IMR-90 (cell line): ENCODE measurements at regions not wholly inside any gene's neighbourhood (a gene's known extent, or its start where the extent isn't known, plus 50 kb on each side); places are given as distances from the start of the nearest gene placed in this dataset.

Experiments
- ATAC-seq: fragments of 200-7000 bp; cut with Tn5 transposase; 2 replicates; pipeline ENCODE4 v1.9.1; 2020; ENCODE audit warnings: low read depth, mild to moderate bottlenecking, moderate library complexity
- BruUV-seq: library from RNA; stranded (reverse); fragments of 400-500 nt; replicated peaks from 2 replicates; lab custom pipeline; 2021; lab: Mats Ljungman, UMichigan
- CTCF ChIA-PET: fragments of 300-600 bp; formaldehyde crosslinking; extraction: SDS; loops from one replicate; lab custom pipeline; 2021; ENCODE audit warnings: antibody characterized with exemption; lab: Yijun Ruan, JAX
- POLR2A ChIA-PET: fragments of 300-600 bp; sonication (Branson Sonifier 250); formaldehyde crosslinking; loops from one replicate; lab custom pipeline; 2022; ENCODE audit warnings: antibody characterized with exemption; ENCODE audit not compliant: unreplicated experiment; lab: Charles Lee
- DNase-seq: peaks from one replicate; pipeline ENCODE4 v3.0.0; 2013
- H2AFZ ChIP-seq: replicated peaks from 2 replicates; pipeline ENCODE3; 2013; ENCODE audit warnings: low read length, mild to moderate bottlenecking; ENCODE audit not compliant: poor library complexity
- H2AK5ac ChIP-seq: 2 replicates; pipeline ENCODE4 v1.6.1; 2013; ENCODE audit warnings: low read depth, low read length, inconsistent platforms
- H2AK9ac ChIP-seq: replicated peaks from 2 replicates; pipeline ENCODE3; 2013; ENCODE audit warnings: mild to moderate bottlenecking, low read depth, low read length, moderate library complexity; ENCODE audit not compliant: poor library complexity
- H2BK120ac ChIP-seq: 2 replicates; pipeline ENCODE4 v1.6.1; 2013; ENCODE audit warnings: low read depth, low read length, inconsistent platforms
- H2BK15ac ChIP-seq: 3 replicates; pipeline ENCODE4 v1.6.1; 2013; ENCODE audit warnings: low read depth, low read length, inconsistent platforms
- H2BK20ac ChIP-seq: 2 replicates; pipeline ENCODE4 v1.6.1; 2013; ENCODE audit warnings: low read depth, mild to moderate bottlenecking, inconsistent platforms, low read length, moderate library complexity
- H2BK5ac ChIP-seq: 2 replicates; pipeline ENCODE4 v1.6.1; 2013; ENCODE audit warnings: mild to moderate bottlenecking, low read depth, low read length, inconsistent platforms; ENCODE audit not compliant: poor library complexity, severe bottlenecking
- H3K14ac ChIP-seq: replicated peaks from 2 replicates; pipeline ENCODE4 v1.6.1; 2013; ENCODE audit warnings: low read depth, low read length, inconsistent platforms
- H3K18ac ChIP-seq: 2 replicates; pipeline ENCODE4 v1.6.1; 2013; ENCODE audit warnings: low read depth, low read length, control low read depth
- H3K23ac ChIP-seq: 2 replicates; pipeline ENCODE4 v1.6.1; 2013; ENCODE audit warnings: low read depth, low read length, inconsistent platforms
- H3K27ac ChIP-seq: 2 replicates; pipeline ENCODE4 v1.5.1; 2013; ENCODE audit warnings: mild to moderate bottlenecking, control low read depth, low read length; ENCODE audit not compliant: insufficient read depth
- H3K27me3 ChIP-seq: 2 replicates; pipeline ENCODE4 v1.6.1; 2013; ENCODE audit warnings: low read length; ENCODE audit not compliant: control insufficient read depth, insufficient read depth
- H3K36me3 ChIP-seq: 2 replicates; pipeline ENCODE4 v1.6.1; 2013; ENCODE audit warnings: low read length, mixed read lengths; ENCODE audit not compliant: control insufficient read depth, insufficient read depth
- H3K4ac ChIP-seq: 2 replicates; pipeline ENCODE4 v1.6.1; 2013; ENCODE audit warnings: low read depth, low read length, inconsistent platforms
- H3K4me1 ChIP-seq: 2 replicates; pipeline ENCODE4 v1.6.1; 2013; ENCODE audit warnings: low read length, mixed read lengths; ENCODE audit not compliant: control insufficient read depth, insufficient read depth
- H3K4me2 ChIP-seq: 2 replicates; pipeline ENCODE4 v1.6.1; 2013; ENCODE audit warnings: low read depth, mild to moderate bottlenecking, control low read depth, low read length, moderate library complexity
- H3K4me3 ChIP-seq: 2 replicates; pipeline ENCODE4 v1.5.1; 2013; ENCODE audit warnings: low read depth, mild to moderate bottlenecking, control low read depth, low read length, moderate library complexity; ENCODE audit not compliant: insufficient read depth
- H3K56ac ChIP-seq: 2 replicates; pipeline ENCODE4 v1.6.1; 2013; ENCODE audit warnings: low read length, inconsistent platforms; ENCODE audit not compliant: insufficient read depth; ENCODE audit errors: extremely low read depth
- H3K79me1 ChIP-seq, 2 experiments: 2 replicates each; pipeline ENCODE4 v1.6.1; 2013; ENCODE audit warnings: low read length in 2 of 2, inconsistent platforms in 1 of 2, low read depth in 1 of 2
- H3K9ac ChIP-seq: 2 replicates; pipeline ENCODE4 v1.6.1; 2013; ENCODE audit warnings: low read depth, low read length, control low read depth
- H3K9me1 ChIP-seq: 2 replicates; pipeline ENCODE4 v1.6.1; 2013; ENCODE audit warnings: low read length, inconsistent platforms; ENCODE audit not compliant: insufficient read depth
- H3K9me3 ChIP-seq: 2 replicates; pipeline ENCODE4 v1.6.1; 2013; ENCODE audit warnings: low read length; ENCODE audit not compliant: control insufficient read depth, insufficient read depth
- H4K20me1 ChIP-seq: 2 replicates; pipeline ENCODE4 v1.6.1; 2013; ENCODE audit warnings: low read length, inconsistent platforms; ENCODE audit not compliant: insufficient read depth
- H4K5ac ChIP-seq: 2 replicates; pipeline ENCODE4 v1.6.1; 2013; ENCODE audit warnings: mild to moderate bottlenecking, low read depth, low read length, control low read depth
- H4K8ac ChIP-seq, 2 experiments: 2 replicates each; pipeline ENCODE4 v1.6.1; 2013; ENCODE audit warnings: low read depth in 2 of 2, low read length in 2 of 2, control low read depth in 1 of 2, inconsistent platforms in 1 of 2
- H4K91ac ChIP-seq: 2 replicates; pipeline ENCODE4 v1.6.1; 2013; ENCODE audit warnings: low read depth, low read length, inconsistent platforms; ENCODE audit not compliant: insufficient read depth
- BHLHE40 ChIP-seq: fragments of 150-350 bp; IDR thresholded peaks from 2 replicates; pipeline ENCODE4 v1.6.1; 2016; ENCODE audit warnings: mild to moderate bottlenecking, low read depth, low read length
- CTCF ChIP-seq: conservative IDR thresholded peaks from 2 replicates; pipeline ENCODE4 v1.5.1; 2012; ENCODE audit warnings: mild to moderate bottlenecking, low read depth, low read length, improper control_type of control experiment
- ELK1 ChIP-seq: fragments of 150-350 bp; IDR thresholded peaks from 2 replicates; pipeline ENCODE4 v1.6.1; 2016; ENCODE audit warnings: low read depth, mild to moderate bottlenecking, low read length, moderate library complexity, borderline replicate concordance
- FOS ChIP-seq: fragments of 150-350 bp; IDR thresholded peaks from 2 replicates; pipeline ENCODE4 v1.6.1; 2016; ENCODE audit warnings: low read depth, low read length
- MAFK ChIP-seq: IDR thresholded peaks from 2 replicates; pipeline ENCODE4 v1.6.1; 2012; ENCODE audit warnings: low read depth, low read length, improper control_type of control experiment
- MXI1 ChIP-seq: IDR thresholded peaks from 2 replicates; pipeline ENCODE4 v1.6.1; 2012; ENCODE audit warnings: low read depth, mild to moderate bottlenecking, low read length, moderate library complexity, borderline replicate concordance
- NFE2L2 ChIP-seq: fragments of 150-350 bp; IDR thresholded peaks from 2 replicates; pipeline ENCODE4 v1.6.1; 2016; ENCODE audit warnings: low read depth, mild to moderate bottlenecking, low read length
- POLR2A ChIP-seq: IDR thresholded peaks from 2 replicates; pipeline ENCODE4 v1.6.1; 2012; ENCODE audit warnings: mild to moderate bottlenecking, low read depth, low read length
- RAD21 ChIP-seq: IDR thresholded peaks from 2 replicates; pipeline ENCODE4 v1.6.1; 2012; ENCODE audit warnings: low read length, improper control_type of control experiment
- RCOR1 ChIP-seq: IDR thresholded peaks from 2 replicates; pipeline ENCODE4 v1.6.1; 2012; ENCODE audit warnings: mild to moderate bottlenecking, low read length, improper control_type of control experiment; ENCODE audit not compliant: insufficient replicate concordance
- RFX5 ChIP-seq: IDR thresholded peaks from 2 replicates; pipeline ENCODE4 v1.8.0; 2012; ENCODE audit warnings: low read depth, mild to moderate bottlenecking, low read length, moderate library complexity
- SMC3 ChIP-seq: fragments of 150-350 bp; IDR thresholded peaks from 2 replicates; pipeline ENCODE4 v1.6.1; 2016; ENCODE audit warnings: low read depth, mild to moderate bottlenecking, antibody characterized with exemption, low read length, moderate library complexity
- USF2 ChIP-seq: fragments of 150-350 bp; IDR thresholded peaks from 2 replicates; pipeline ENCODE4 v1.6.1; 2017; ENCODE audit warnings: mild to moderate bottlenecking, antibody characterized with exemption, low read length, low read depth
- WGBS, 2 experiments: methylation state at CpG; one replicate each; pipeline versions ENCODE4 v1.1.5 to v1.1.7; 2013; ENCODE audit warnings: missing lambda C conversion rate in 2 of 2; ENCODE audit not compliant: insufficient read length in 1 of 2; ENCODE audit errors: extremely low coverage in 2 of 2; 5-methylcytosine and 5-hydroxymethylcytosine counted together
- dilution Hi-C: fragments of 300-500 bp; cut with HindIII; formaldehyde crosslinking; loops from one replicate; pipeline ENCODE4 v1.14.3; 2018; ENCODE audit warnings: low sequenced_read_pairs; ENCODE audit not compliant: unreplicated experiment
- in situ Hi-C: fragments of 300-500 bp; cut with MboI; formaldehyde crosslinking; loops from 3 replicates; pipeline ENCODE4 v1.14.3; 2019; ENCODE audit warnings: low sequenced_read_pairs, inconsistent platforms, mixed read lengths
- intact Hi-C: fragments of 100-400 bp; cut with micrococcal nuclease; formaldehyde crosslinking; loops from 2 replicates; pipeline ENCODE4 v1.10.0; 2022

- 34% methylated on average over 32 of the region's 75 CpGs; no CpG with 5 or more reads in 1 of the 2 experiments for WGBS, 2 experiments
- CTCF ChIA-PET, result interaction anchor here (1.1 kb wide), 1 partner anchor 11 kb away, joined by 3 read pairs; no protein-coding TSS in a partner anchor
- H3K9ac ChIP-seq, result no peak overlapping the region
- TF ChIP-seq POLR2A (no peak), RCOR1 (no peak), USF2 (no peak), ELK1 (no peak), CTCF (no peak), SMC3 (no peak), RFX5 (no peak), NFE2L2 (no peak), MXI1 (no peak), RAD21 (no peak), MAFK (no peak), BHLHE40 (no peak), FOS (no peak)
These were observed 56.0 kb upstream of the LCTL start for GRCh38 chr15:66621491-66622467.

More at GRCh38 chr15:66621491-66622467, 56.0 kb upstream of the LCTL start:
- H2BK120ac ChIP-seq, result peak overlapping the region; percentile 30; the same call in 1 of the 2 replicates
- no peaks in the 10 kb centered on the region for H3K9me3 ChIP-seq
- no peak overlapping the region for H2BK5ac ChIP-seq
- POLR2A ChIA-PET, result no interaction called here
- H3K27me3 ChIP-seq, result no peaks in the 10 kb centered on the region
- H2BK20ac ChIP-seq, result no peak overlapping the region
- no peak overlapping the region for H3K14ac ChIP-seq
- DNase-seq (no peak), ATAC-seq (no peak)
- no peak overlapping the region; the same call in 1 of the 2 replicates for H3K4me2 ChIP-seq
- H4K8ac ChIP-seq, result peak overlapping the region in 1 of 2 experiments; percentile 52; a peak in 1 of 4 replicates
- no peak overlapping the region for H4K91ac ChIP-seq
- dilution Hi-C loops (no loop called here), in situ Hi-C loops (no loop called here), intact Hi-C loops (loop anchor here (5.0 kb wide), 1 partner anchor 166 kb away; no protein-coding TSS in a partner anchor)
- H3K4me3 ChIP-seq, result no peak overlapping the region
- H3K79me1 ChIP-seq, result no peaks in the 10 kb centered on the region
- no TSS peak for BruUV-seq
- H4K5ac ChIP-seq, result 0 out of 2 replicates have a peak overlapping the region, but pooled peaks have one; percentile 15
- no peak overlapping the region for H3K23ac ChIP-seq
- peak overlapping the region; percentile 27; the same call in 1 of the 2 replicates for H3K4ac ChIP-seq
- no peak overlapping the region; the same call in 2 of the 3 replicates for H2BK15ac ChIP-seq
- peaks cover 15% of the 10 kb centered on the region for H3K4me1 ChIP-seq
- H2AK5ac ChIP-seq, result peak overlapping the region; percentile 60; the same call in 1 of the 2 replicates
- peak overlapping the region; percentile 71 for H2AK9ac ChIP-seq
- H3K27ac ChIP-seq, result no peak overlapping the region
- peak overlapping the region; percentile 89 for H2AFZ ChIP-seq
- H3K9me1 ChIP-seq, result no peaks in the 10 kb centered on the region; the same call in 1 of the 2 replicates
- H3K56ac ChIP-seq, result no peak overlapping the region
- H3K18ac ChIP-seq, result no peak overlapping the region
- no peaks in the 10 kb centered on the region for H4K20me1 ChIP-seq
- H3K36me3 ChIP-seq, result no peaks in the 10 kb centered on the region
